ENCODE measurements at regions not wholly inside any gene's neighbourhood (a gene's known extent, or its start where the extent isn't known, plus 50 kb on each side); places are given as distances from the start of the nearest gene placed in this dataset.

DNA sequence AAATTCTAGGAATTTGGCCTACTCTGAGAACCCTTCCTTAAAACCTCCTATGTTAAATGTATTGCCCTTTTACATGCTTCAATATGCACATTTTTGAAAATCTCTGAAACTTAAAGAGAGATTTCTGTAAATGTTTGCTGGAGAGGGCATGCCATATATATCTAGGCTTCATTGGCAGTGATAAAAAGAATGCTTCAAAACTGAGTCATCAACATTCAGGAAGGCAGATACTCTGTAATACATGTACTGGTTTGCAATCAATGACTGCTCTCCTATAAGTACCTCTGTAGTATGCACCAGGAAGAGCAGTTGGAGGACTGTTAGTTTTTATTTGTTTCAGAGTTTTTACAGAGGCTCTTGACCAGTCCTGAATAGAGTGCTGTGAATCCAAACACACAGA lies 739.9 kb downstream of the SLC16A7 start:
- H3K9me3 ChIP-seq (ENCODE audit: insufficient read depth, low read length) = no peaks in the 10 kb centered on the region
- H3K4me2 ChIP-seq (ENCODE audit: low read depth, low read length, poor library complexity, severe bottlenecking) = no peak overlapping the region
- no peaks in the 10 kb centered on the region for H4K20me1 ChIP-seq (ENCODE audit: low read depth, low read length)
- no peaks in the 10 kb centered on the region for H3K27me3 ChIP-seq (ENCODE audit: low read length)
- H3K9me2 ChIP-seq (replicated peaks; ENCODE audit: insufficient read depth, low read length) = no peaks in the 10 kb centered on the region; the same call in 1 of the 2 replicates
- TF ChIP-seq, protein P1, sequence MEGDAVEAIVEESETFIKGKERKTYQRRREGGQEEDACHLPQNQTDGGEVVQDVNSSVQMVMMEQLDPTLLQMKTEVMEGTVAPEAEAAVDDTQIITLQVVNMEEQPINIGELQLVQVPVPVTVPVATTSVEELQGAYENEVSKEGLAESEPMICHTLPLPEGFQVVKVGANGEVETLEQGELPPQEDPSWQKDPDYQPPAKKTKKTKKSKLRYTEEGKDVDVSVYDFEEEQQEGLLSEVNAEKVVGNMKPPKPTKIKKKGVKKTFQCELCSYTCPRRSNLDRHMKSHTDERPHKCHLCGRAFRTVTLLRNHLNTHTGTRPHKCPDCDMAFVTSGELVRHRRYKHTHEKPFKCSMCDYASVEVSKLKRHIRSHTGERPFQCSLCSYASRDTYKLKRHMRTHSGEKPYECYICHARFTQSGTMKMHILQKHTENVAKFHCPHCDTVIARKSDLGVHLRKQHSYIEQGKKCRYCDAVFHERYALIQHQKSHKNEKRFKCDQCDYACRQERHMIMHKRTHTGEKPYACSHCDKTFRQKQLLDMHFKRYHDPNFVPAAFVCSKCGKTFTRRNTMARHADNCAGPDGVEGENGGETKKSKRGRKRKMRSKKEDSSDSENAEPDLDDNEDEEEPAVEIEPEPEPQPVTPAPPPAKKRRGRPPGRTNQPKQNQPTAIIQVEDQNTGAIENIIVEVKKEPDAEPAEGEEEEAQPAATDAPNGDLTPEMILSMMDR (IDR thresholded peaks at IDR 0.05; ENCODE audit: insufficient read depth, low read length, poor library complexity, severe bottlenecking) = no peak
- no peak for TF ChIP-seq EZH2phosphoT487 (conservative IDR thresholded peaks at IDR 0.05; ENCODE audit: low read length)
- H3K79me2 ChIP-seq (ENCODE audit: insufficient read depth, low read length) = no peaks in the 10 kb centered on the region
- no peak overlapping the region for H3K4me3 ChIP-seq (ENCODE audit: insufficient read depth, low read length, poor library complexity, severe bottlenecking)
- no peak overlapping the region for H3K27ac ChIP-seq (ENCODE audit: low read depth, low read length)
- H3K9ac ChIP-seq (ENCODE audit: low read length) = no peak overlapping the region
- no peaks in the 10 kb centered on the region for H3K36me3 ChIP-seq (ENCODE audit: low read length)
- no peaks in the 10 kb centered on the region for H3F3A ChIP-seq (ENCODE audit: insufficient read depth)
- H2AFZ ChIP-seq (ENCODE audit: low read depth, low read length, severe bottlenecking) = no peak overlapping the region

DNA sequence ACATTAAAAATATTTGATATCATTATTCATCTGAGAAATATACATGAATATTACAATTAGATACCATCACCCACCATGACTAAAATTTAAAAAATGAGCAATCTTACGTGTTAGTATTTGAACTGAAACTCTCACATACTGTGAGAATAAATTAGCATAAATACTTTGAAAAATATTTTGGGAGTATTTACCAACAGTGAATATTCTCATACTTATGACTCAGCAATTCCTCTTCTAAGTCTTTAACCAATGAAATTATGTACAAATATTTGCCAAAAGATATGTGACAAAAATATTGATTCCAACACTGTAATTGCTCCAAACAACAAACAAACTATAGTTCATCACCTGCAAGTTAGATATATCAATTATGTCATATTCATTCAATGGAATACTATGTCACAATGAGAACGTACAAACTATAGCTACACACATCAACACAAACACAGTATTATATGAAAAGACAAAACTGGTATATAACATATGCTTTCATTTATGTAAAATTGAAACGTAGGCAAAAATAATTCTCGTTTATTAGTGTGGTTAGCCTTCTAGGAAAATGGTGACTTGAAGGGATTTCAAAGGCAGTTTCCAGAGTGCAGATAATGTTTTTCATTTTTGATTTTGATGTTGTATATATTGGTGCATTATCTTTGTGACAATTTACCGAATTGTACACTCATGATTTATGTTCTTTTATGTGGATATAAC lies 742.2 kb downstream of the SLC16A7 start:
- Histone ChIP-seq H3K27ac (ENCODE audit: low read depth, low read length) (no peak overlapping the region), H2AFZ (ENCODE audit: low read depth, low read length, severe bottlenecking) (no peak overlapping the region)
- TF ChIP-seq, protein P1 (IDR thresholded peaks at IDR 0.05; ENCODE audit: insufficient read depth, low read length, poor library complexity, severe bottlenecking) = no peak
- TF ChIP-seq EZH2phosphoT487 (conservative IDR thresholded peaks at IDR 0.05; ENCODE audit: low read length) = no peak

DNA sequence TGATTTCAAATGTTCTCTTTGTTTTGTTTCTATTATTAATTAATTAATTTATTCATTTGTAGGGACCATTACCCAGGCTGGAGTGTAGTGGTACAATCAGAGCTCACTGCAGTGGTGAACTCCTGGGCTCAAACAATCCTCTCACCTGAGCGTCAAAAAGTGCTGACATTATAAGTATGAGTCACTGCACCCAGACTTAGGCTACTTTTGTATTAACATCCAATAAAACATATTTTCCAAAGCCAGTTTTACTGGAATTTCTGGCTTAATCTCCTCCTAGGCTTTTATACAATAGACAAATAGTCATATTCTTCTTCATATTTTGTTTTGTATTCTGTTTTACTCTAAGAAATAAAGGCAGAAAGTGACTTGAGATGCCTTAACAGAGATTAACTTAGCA lies 749.6 kb downstream of the SLC16A7 start:
- Histone ChIP-seq H3K4me2 (ENCODE audit: low read depth, low read length, poor library complexity, severe bottlenecking) (no peak overlapping the region), H4K20me1 (ENCODE audit: low read depth, low read length) (no peaks in the 10 kb centered on the region), H3K9me3 (ENCODE audit: insufficient read depth, low read length) (no peaks in the 10 kb centered on the region), H3K9me2 (replicated peaks; ENCODE audit: insufficient read depth, low read length) (no peaks in the 10 kb centered on the region), H2AFZ (ENCODE audit: low read depth, low read length, severe bottlenecking) (no peak overlapping the region), H3K27ac (ENCODE audit: low read depth, low read length) (no peak overlapping the region), H3K27me3 (ENCODE audit: low read length) (no peaks in the 10 kb centered on the region), H3K9ac (ENCODE audit: low read length) (no peak overlapping the region), H3K79me2 (ENCODE audit: insufficient read depth, low read length) (no peaks in the 10 kb centered on the region), H3F3A (ENCODE audit: insufficient read depth) (no peaks in the 10 kb centered on the region), H3K4me3 (ENCODE audit: insufficient read depth, low read length, poor library complexity, severe bottlenecking) (no peak overlapping the region), H3K36me3 (ENCODE audit: low read length) (no peaks in the 10 kb centered on the region)
- TF ChIP-seq, protein P1 (IDR thresholded peaks at IDR 0.05; ENCODE audit: insufficient read depth, low read length, poor library complexity, severe bottlenecking) = no peak
- TF ChIP-seq EZH2phosphoT487 (conservative IDR thresholded peaks at IDR 0.05; ENCODE audit: low read length) = no peak

More for the DNA sequence above, 742.2 kb downstream of the SLC16A7 start:
- Histone ChIP-seq H3F3A (ENCODE audit: insufficient read depth) (no peaks in the 10 kb centered on the region), H3K9me3 (ENCODE audit: insufficient read depth, low read length) (no peaks in the 10 kb centered on the region), H3K4me3 (ENCODE audit: insufficient read depth, low read length, poor library complexity, severe bottlenecking) (no peak overlapping the region), H3K79me2 (ENCODE audit: insufficient read depth, low read length) (no peaks in the 10 kb centered on the region), H3K27me3 (ENCODE audit: low read length) (no peaks in the 10 kb centered on the region), H3K4me2 (ENCODE audit: low read depth, low read length, poor library complexity, severe bottlenecking) (no peak overlapping the region), H4K20me1 (ENCODE audit: low read depth, low read length) (no peaks in the 10 kb centered on the region), H3K9me2 (replicated peaks; ENCODE audit: insufficient read depth, low read length) (no peaks in the 10 kb centered on the region; the same call in 1 of the 2 replicates), H3K9ac (ENCODE audit: low read length) (no peak overlapping the region), H3K36me3 (ENCODE audit: low read length) (no peaks in the 10 kb centered on the region)
